Psoas muscle (tissue), 7 donors: ENCODE measurements at regions not wholly inside any gene's neighbourhood (a gene's known extent, or its start where the extent isn't known, plus 50 kb on each side); places are given as distances from the start of the nearest gene placed in this dataset.
"Not testable (repeated sequence)": the region's sequence is repeated elsewhere in the genome, so short reads cannot be mapped to it uniquely, and the experiment has no call there.

Experiments
- ATAC-seq, 4 donors: fragments of 200-7000 bp; cut with Tn5 transposase; one replicate each; pipeline ENCODE4 v1.9.1; 2020; ENCODE audit warnings: moderate library complexity in 3 of 4, mild to moderate bottlenecking in 2 of 4
- DNase-seq, 2 donors: peaks; one replicate each; pipeline ENCODE4 v3.0.0-alpha.2; 2020
- H3K27ac ChIP-seq: fragments of 200-600 bp; one replicate; pipeline ENCODE4 v1.8.0; 2022
- H3K27me3 ChIP-seq, 3 donors: fragments of 200-600 bp in 1 of 3; one replicate each; pipeline versions ENCODE4 v1.6.1 to v1.8.0; 2013 to 2022; ENCODE audit warnings: low read length in 2 of 3, mild to moderate bottlenecking in 2 of 3, moderate library complexity in 1 of 3; ENCODE audit not compliant: insufficient read depth in 3 of 3
- H3K36me3 ChIP-seq, 2 donors: fragments of 200-600 bp in 1 of 2; one replicate each; pipeline versions ENCODE4 v1.6.1 to v1.8.0; 2013 to 2022; ENCODE audit warnings: low read depth in 1 of 2, mild to moderate bottlenecking in 1 of 2, moderate library complexity in 1 of 2; ENCODE audit not compliant: insufficient read depth in 1 of 2
- H3K4me1 ChIP-seq: fragments of 200-600 bp; one replicate; pipeline ENCODE4 v1.8.0; 2022
- H3K4me3 ChIP-seq: fragments of 200-600 bp; one replicate; pipeline ENCODE4 v1.8.0; 2022; ENCODE audit warnings: mild to moderate bottlenecking
- H3K9me3 ChIP-seq: fragments of 200-600 bp; one replicate; pipeline ENCODE4 v1.8.0; 2022
- WGBS, 3 donors: extraction: QIAGEN DNeasy Blood & Tissue Kit; methylation state at CpG; one replicate each; pipeline versions ENCODE4 v1.1.6 to v1.1.7; 2013; 5-methylcytosine and 5-hydroxymethylcytosine counted together
- intact Hi-C, 2 donors: fragments of 100-400 bp; cut with DNase I; formaldehyde crosslinking; loops; one replicate each; pipeline versions ENCODE4 v1.11.0 to v1.14.2; 2022
- TF ChIP-seq, protein P1 (sequence below): fragments of 200-600 bp; IDR thresholded peaks from one replicate; pipeline ENCODE4 v1.8.0; 2022; ENCODE audit warnings: antibody characterized with exemption
- donor health status: healthy with polysubstance abuse.
- donor health status: DM: no; HTN: no; CAD: no; lungs with moderate emphysema.
- donor health status: Bipolar disorder and iron deficiency.
- donor health status: healthy.
- donor health status: DM: yes; HTN: yes; CAD: no.
- donor health status: DM: no; HTN: no; CAD: no.
- donor health status: DM: yes; HTN: yes; CAD: no.

DNA sequence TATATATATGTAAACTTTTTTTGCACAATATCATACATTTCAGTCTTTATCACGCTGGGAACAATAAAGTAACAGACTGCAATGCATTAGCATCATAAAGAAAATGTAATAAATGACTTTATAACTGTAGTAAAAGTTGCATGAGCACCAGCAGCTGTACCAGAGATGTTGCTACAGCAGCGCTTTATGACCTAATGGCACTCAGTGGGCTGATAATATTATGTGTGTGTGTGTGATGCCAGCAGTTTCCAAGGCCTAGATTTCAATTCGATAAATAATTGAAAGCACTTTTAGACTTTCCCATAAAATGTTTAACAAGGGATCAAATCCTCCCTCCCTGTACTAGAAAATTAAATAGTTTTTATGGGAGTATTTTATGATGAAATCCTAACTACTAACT is 367.6 kb upstream of the AGA start:
- H3K36me3 ChIP-seq = no peaks in the 10 kb centered on the region
- no peaks in the 10 kb centered on the region for H3K27me3 ChIP-seq
- WGBS, 3 donors = 73 to 77% (median 74%) methylated on average over 3 of the region's 3 CpGs

DNA sequence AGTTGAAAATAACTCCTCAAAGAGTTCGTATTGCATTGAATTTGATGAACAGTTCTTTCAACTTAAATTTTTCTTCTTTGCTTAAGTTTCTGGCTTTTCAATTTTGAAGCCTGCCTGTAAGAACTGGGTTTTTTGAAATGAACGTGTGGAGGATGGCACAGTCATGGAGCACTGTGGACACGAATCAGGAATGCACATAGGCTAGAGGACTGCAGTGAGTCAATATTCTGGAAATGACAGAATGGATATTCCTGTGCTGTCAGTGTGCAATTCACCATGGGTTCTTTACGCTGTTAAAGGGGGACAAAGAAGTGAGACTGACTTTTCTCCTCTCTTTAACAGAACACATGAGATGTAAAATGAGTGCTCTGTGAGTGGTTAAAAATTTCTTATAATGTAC is 368.0 kb upstream of the AGA start:
- Histone ChIP-seq H3K36me3 (no peaks in the 10 kb centered on the region), H3K27ac (no peak overlapping the region), H3K9me3 (no peaks in the 10 kb centered on the region), H3K4me1 (no peaks in the 10 kb centered on the region), H3K4me3 (no peak overlapping the region), H3K27me3 (no peaks in the 10 kb centered on the region)
- intact Hi-C loops = no loop called here
- TF ChIP-seq, protein P1, sequence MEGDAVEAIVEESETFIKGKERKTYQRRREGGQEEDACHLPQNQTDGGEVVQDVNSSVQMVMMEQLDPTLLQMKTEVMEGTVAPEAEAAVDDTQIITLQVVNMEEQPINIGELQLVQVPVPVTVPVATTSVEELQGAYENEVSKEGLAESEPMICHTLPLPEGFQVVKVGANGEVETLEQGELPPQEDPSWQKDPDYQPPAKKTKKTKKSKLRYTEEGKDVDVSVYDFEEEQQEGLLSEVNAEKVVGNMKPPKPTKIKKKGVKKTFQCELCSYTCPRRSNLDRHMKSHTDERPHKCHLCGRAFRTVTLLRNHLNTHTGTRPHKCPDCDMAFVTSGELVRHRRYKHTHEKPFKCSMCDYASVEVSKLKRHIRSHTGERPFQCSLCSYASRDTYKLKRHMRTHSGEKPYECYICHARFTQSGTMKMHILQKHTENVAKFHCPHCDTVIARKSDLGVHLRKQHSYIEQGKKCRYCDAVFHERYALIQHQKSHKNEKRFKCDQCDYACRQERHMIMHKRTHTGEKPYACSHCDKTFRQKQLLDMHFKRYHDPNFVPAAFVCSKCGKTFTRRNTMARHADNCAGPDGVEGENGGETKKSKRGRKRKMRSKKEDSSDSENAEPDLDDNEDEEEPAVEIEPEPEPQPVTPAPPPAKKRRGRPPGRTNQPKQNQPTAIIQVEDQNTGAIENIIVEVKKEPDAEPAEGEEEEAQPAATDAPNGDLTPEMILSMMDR = no peak
- ATAC-seq = no peak
- DNase-seq = no peak
- 64 to 72% (median 70%) methylated on average over 4 of the region's 4 CpGs for WGBS, 3 donors

More for the DNA sequence above, 367.6 kb upstream of the AGA start:
- Histone ChIP-seq H3K27ac (no peak overlapping the region), H3K4me1 (no peaks in the 10 kb centered on the region), H3K9me3 (no peaks in the 10 kb centered on the region), H3K4me3 (no peak overlapping the region)
- ATAC-seq = no peak
- intact Hi-C loops = no loop called here
- TF ChIP-seq, protein P1 = no peak
- no peak for DNase-seq

DNA sequence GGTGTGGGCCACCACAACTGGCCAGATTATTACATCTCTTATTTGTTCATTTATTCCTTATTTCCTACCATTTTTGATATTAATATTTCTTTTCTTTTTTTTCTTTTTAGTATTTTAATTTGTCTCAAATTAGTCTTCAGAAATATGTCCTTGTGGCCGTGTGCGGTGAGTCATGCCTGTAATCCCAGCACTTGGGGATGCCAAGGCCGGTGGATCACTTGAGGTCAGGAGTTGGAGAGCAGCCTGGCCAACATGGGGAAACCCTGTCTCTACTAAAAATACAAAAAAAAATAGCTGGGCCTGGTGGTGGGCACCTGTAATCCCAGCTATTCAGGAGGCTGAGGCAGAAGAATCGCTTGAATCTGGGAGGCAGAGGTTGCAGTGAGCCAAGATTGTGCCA is 376.2 kb upstream of the AGA start:
- intact Hi-C loops, H3K27me3 ChIP-seq, H3K4me1 ChIP-seq, H3K9me3 ChIP-seq, ATAC-seq, H3K27ac ChIP-seq, H3K36me3 ChIP-seq, DNase-seq, H3K4me3 ChIP-seq: not testable (repeated sequence)
- WGBS, 3 donors = 82 to 90% (median 85%) methylated on average over 4 of the region's 4 CpGs

DNA sequence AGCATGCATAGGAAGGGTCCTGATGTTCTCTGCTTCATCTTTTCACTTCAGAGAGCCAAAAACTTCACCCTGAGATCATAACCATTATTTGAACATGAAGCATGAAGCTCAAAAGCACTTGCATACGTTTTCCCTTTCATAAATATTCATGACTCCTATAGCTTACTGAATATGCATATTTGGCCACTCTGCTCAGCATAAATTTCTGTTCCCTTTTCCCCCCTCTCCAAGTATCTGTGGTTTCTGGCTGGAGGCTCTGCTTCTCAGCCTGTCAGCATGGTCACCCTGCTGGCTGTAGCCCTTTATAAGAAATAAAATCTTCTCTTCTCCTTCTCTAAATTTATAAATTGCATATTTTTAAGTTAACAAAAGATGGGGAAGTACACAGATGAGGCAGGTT is 384.7 kb upstream of the AGA start:
- TF ChIP-seq, protein P1 = no peak
- ATAC-seq (no peak), DNase-seq (no peak)
- H3K9me3 ChIP-seq = no peaks in the 10 kb centered on the region
- no peaks in the 10 kb centered on the region for H3K4me1 ChIP-seq
- 21 to 46% (median 28%) methylated on average over 1 of the region's 1 CpG for WGBS, 3 donors
- H3K4me3 ChIP-seq = no peak overlapping the region
- intact Hi-C loops = no loop called here
- H3K27ac ChIP-seq = no peak overlapping the region
- H3K36me3 ChIP-seq = no peaks in the 10 kb centered on the region
- no peaks in the 10 kb centered on the region for H3K27me3 ChIP-seq

DNA sequence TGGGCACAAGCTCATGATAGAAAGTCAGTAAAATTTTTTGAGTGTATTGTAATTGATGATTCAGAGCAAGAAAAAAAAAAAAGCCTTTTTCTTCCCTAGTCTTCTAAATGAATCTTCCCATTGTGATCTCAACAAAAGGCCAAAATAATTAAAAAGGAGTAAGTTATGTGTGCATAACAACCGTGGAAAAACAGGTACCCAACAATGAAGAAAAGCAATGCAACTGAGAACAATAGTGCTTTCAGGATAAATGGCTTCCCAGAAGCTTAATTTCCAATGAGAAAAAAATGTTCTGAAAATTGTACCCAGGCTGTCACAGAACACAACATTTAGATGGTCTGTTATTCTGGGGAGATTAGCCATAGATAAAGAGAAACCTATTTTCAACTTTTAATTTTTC is 399.0 kb upstream of the AGA start:
- H3K4me1 ChIP-seq = no peaks in the 10 kb centered on the region
- TF ChIP-seq, protein P1 = no peak
- no peaks in the 10 kb centered on the region for H3K36me3 ChIP-seq
- DNase-seq = no peak
- no peak overlapping the region for H3K4me3 ChIP-seq
- no peak overlapping the region for H3K27ac ChIP-seq
- H3K27me3 ChIP-seq = no peaks in the 10 kb centered on the region
- no peaks in the 10 kb centered on the region for H3K9me3 ChIP-seq
- ATAC-seq = no peak
- WGBS, 3 donors = 0 to 63% (median 26%) methylated on average over 1 of the region's 1 CpG
- intact Hi-C loops = no loop called here
